ENCODE measurements at regions not wholly inside any gene's neighbourhood (a gene's known extent, or its start where the extent isn't known, plus 50 kb on each side); places are given as distances from the start of the nearest gene placed in this dataset.

DNA sequence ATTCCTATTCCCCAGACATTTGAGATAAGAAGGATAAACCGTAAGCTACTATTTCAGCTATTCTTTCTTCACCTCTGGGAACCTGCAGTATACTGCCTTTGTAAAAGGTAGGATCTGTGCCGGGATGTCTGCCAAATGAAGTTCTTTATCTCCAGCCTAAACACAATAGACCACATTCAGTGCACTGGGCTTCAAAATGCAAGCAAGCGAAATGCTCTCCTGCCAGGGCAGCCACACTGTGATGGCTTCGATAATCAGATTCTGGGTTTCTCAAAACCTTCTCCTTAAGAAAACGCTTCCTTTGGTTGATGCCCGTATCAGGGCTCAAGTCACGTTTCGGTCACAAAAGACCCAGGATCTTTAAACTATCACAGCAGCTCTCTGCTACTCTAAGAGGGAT, 299.5 kb upstream of the B3GAT1 start:
- Histone ChIP-seq H2BK12ac (ENCODE audit: insufficient read length, low read depth, low read length) (no peak overlapping the region), H2BK5ac (ENCODE audit: insufficient read length, low read length) (no peak overlapping the region), H3K79me2 (ENCODE audit: insufficient read depth, low read length) (no peaks in the 10 kb centered on the region), H4K91ac (ENCODE audit: insufficient read length, low read depth, low read length) (no peak overlapping the region), H2BK20ac (ENCODE audit: low read depth, low read length, poor library complexity, severe bottlenecking) (no peak overlapping the region), H3K23ac (ENCODE audit: insufficient read length, low read depth, low read length) (no peak overlapping the region), H3K4me2 (ENCODE audit: insufficient read depth, insufficient read length, low read length) (no peak overlapping the region), H4K20me1 (ENCODE audit: control insufficient read depth, insufficient read depth, insufficient read length) (no peaks in the 10 kb centered on the region), H2AFZ (ENCODE audit: low read length) (no peak overlapping the region), H4K5ac (ENCODE audit: insufficient read length, low read depth, low read length) (no peak overlapping the region), H3K9ac (ENCODE audit: extremely low read depth, insufficient read length, low read length) (no peak overlapping the region), H3K4ac (ENCODE audit: low read depth, low read length) (no peak overlapping the region), H3K27me3 (ENCODE audit: insufficient read depth, low read length) (no peaks in the 10 kb centered on the region), H3K27ac (ENCODE audit: insufficient read length, low read depth, low read length) (no peak overlapping the region), H2BK15ac (ENCODE audit: low read depth, low read length) (no peak overlapping the region), H3K4me1 (ENCODE audit: insufficient read depth, low read length) (no peaks in the 10 kb centered on the region), H2BK120ac (ENCODE audit: low read depth, low read length, poor library complexity, severe bottlenecking) (no peak overlapping the region), H3T11ph (ENCODE audit: low read length) (no peak overlapping the region), H3K9me3 (ENCODE audit: control insufficient read depth, low read depth, low read length) (no peaks in the 10 kb centered on the region), H3K56ac (ENCODE audit: insufficient read length, low read depth, low read length) (no peak overlapping the region), H3K14ac (ENCODE audit: insufficient read depth, low read length) (no peak overlapping the region), H4K8ac (replicated peaks; ENCODE audit: insufficient read length, low read depth, low read length) (no peak overlapping the region), H3K23me2 (ENCODE audit: insufficient read length, low read depth, low read length, poor library complexity, severe bottlenecking) (no peaks in the 10 kb centered on the region), H3K18ac (ENCODE audit: insufficient read length, low read depth, low read length) (no peak overlapping the region), H2AK5ac (ENCODE audit: insufficient read length, low read length) (no peak overlapping the region), H3K79me1 (ENCODE audit: insufficient read depth, low read depth, low read length, poor library complexity, severe bottlenecking) (no peaks in the 10 kb centered on the region)
- Mint-ChIP-seq H3K27ac (no peak overlapping the region), H3K36me3 (ENCODE audit: insufficient read depth in 1 of 3, low read depth in 3 of 3) (no peaks in the 10 kb centered on the region), H3K9me3 (no peaks in the 10 kb centered on the region), H3K4me3 (no peak overlapping the region), H3K4me1 (peaks cover 4 to 10% of the 10 kb centered on the region in 2 experiments; a peak in 2 of 4 replicates), H3K27me3 (ENCODE audit: low read depth) (peaks cover 18% of the 10 kb centered on the region)
- no peak for TF ChIP-seq CTCF (conservative IDR thresholded peaks at IDR 0.05)
- WGBS (ENCODE audit: extremely low coverage, insufficient read length, low lambda C conversion rate): no CpG with 5 or more reads among the region's 8 CpGs
- no peak for DNase-seq
